HG03439 (cell line): ENCODE measurements at regions not wholly inside any gene's neighbourhood (a gene's known extent, or its start where the extent isn't known, plus 50 kb on each side); places are given as distances from the start of the nearest gene placed in this dataset.

Source experiments
- ATAC-seq: cut with Tn5 transposase; IDR thresholded peaks from one replicate; pipeline ENCODE4 v1.9.1; 2021; ENCODE audit warnings: mild to moderate bottlenecking, moderate library complexity; ENCODE audit not compliant: unreplicated experiment

DNA sequence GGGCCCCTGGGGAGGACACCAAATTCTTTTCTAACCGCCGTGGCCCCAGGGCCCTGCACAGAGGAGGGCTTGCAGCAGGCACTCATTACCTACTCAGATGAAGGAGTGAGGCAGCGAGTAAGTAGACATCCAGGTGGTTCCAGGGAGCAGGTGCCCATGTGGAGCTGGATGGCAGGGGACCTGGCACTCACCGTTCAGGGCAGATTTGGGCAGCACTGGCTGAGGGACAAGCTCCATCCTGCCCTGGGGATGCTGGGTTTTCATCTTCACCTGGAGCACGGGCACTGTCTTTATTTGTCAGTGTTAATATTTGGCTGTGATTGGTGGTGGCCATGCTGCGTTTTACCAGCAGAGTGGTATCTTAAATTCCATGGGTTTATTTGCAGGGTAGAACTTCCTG, 1182.7 kb downstream of the BRD1 start:
- ATAC-seq, result no peak

GRCh38 chr22:48644108-48644507, 1183.6 kb downstream of the BRD1 start:
- no peak for ATAC-seq

- no peak for ATAC-seq
These were observed 1184.5 kb downstream of the BRD1 start for GRCh38 chr22:48643066-48643731.

GRCh38 chr22:48642550-48642949, 1185.1 kb downstream of the BRD1 start:
- ATAC-seq, result no peak

- no peak for ATAC-seq
These were observed 1185.7 kb downstream of the BRD1 start for GRCh38 chr22:48641906-48642475.

- ATAC-seq, result no peak
These were observed 1186.5 kb downstream of the BRD1 start for GRCh38 chr22:48640890-48641841.

- no peak for ATAC-seq
These were observed 1187.6 kb downstream of the BRD1 start for GRCh38 chr22:48639896-48640748.

GRCh38 chr22:48639021-48639795, 1188.5 kb downstream of the BRD1 start:
- ATAC-seq, result no peak

DNA sequence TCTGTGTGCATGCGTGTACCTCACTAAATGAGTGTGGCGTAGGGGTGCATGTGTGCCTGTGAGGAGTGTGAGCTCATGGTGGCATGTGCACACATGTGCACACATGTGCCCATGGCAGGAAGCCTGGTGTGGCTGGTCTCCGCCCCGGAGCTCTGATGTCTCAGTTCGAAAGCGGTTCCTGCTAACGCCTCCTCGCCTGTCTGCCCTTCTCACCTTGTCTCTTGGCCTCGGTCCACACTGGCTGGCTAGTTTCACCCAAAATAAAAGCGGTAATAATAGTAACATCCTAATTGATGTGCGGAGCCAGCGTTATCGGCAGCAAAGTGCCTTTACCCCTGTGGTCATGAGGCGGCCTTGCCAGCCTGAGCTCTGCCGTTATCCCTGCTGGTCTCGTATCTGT, 1190.4 kb downstream of the BRD1 start:
- no peak for ATAC-seq

DNA sequence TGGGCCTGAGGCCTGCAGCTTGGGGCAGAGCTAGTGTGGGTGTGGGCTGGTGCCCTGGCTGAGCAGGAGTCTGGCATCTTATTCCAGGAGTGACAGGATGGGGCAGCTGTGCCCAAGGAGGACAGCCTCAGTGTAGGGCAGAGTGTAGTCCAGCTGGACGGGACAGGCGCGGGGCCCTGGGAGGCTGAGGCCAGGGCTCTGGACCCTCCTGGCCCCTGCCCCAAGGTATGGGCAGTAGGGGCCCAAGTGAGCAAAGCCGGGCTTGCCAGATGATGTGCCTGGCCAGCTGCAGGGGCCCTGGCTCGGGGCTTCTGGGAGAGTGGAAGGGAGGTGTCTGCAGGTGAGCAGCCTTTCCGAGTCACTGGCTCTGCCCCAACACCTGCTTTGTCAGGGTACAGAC, 1190.9 kb downstream of the BRD1 start:
- no peak for ATAC-seq

GRCh38 chr22:48635816-48636215, 1191.9 kb downstream of the BRD1 start:
- ATAC-seq, result no peak

GRCh38 chr22:48635031-48635430, 1192.6 kb downstream of the BRD1 start:
- ATAC-seq, result no peak

GRCh38 chr22:48633996-48634836, 1193.5 kb downstream of the BRD1 start:
- ATAC-seq, result no peak

DNA sequence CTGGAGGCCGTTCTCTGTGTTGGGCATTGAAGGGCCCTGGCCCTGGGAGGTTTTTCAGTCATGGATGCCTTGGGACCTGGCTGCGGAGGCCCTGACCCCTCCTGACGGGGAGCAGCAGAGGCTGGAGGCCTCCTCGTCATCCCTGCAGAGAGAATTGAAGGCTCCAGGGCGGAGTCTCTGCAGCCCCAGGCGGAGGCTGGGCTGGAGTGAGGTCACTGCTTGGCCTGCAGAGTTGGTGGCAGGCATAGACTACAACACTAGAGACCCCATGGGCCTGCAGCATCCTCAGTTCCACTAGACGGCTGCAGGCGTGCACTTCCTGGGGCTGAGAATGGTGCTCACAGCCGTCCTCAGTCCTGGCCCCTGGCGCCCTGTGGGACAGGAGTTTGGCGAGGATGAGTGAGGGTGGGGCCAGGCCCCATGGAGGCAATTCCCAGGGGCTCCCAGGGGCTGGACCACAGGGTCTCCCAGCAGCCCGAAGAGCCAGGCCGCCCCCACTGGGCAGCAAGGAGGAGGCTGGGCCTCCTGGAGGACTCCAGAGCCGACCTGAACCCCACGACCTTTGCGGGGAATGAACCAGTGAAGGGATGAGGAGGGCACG, 1194.9 kb downstream of the BRD1 start:
- ATAC-seq, result no peak

DNA sequence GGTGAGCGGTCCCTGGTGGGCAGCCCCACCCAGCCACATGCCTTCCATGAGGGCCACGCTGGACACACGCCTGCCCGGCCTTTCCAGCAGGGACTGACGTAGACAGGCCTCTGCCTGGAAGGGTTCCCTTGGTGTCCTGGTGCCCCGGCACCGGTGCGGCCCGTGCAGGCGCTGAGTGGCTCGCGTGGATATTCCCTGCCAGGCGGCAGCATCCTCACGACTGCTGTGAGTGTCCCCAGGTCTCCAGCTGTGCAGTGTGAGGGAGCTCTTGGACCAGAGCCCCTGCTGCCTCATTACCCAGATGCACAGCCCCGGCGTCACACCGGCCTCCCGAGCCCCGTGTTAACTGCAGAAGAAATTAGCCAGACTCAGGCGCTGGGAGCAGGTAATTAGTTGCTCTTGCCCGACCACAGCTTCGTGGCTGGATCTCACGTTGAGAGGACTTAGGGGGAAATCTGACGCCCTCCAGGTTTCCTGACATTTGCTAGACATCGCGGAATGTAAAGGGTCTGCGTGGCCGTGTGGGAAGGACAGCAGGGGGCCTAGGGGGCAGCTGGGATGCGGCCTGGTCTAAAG, 1196.3 kb downstream of the BRD1 start:
- ATAC-seq, result no peak

GRCh38 chr22:48630848-48631247, 1196.8 kb downstream of the BRD1 start:
- no peak for ATAC-seq

DNA sequence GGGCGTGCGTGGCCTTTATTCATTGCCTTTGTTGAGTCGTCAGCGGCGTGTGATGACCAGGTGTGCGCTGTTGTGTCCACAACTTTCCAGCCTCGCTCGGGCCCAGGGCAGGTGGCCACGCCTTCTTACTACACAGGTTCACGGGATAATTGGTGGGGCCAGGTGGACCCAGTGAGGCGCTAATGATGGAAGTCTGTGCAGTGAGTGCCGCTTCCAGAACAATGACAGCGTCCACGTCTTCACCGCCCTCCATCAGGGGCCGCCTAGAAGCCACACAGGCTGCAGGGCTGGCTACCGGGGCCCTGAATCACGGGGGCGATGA, 1197.3 kb downstream of the BRD1 start:
- ATAC-seq, result no peak

- ATAC-seq, result no peak
These were observed 1197.8 kb downstream of the BRD1 start for GRCh38 chr22:48629631-48630432.
